T-helper 1 cell treated with Interleukin-12 subunit alpha and Interleukin-12 subunit beta and Interleukin-4 antibody, amounts not matched to agents 30 μg/mL and 1 μg/mL, for 36 hours (primary cell): ENCODE measurements at regions not wholly inside any gene's neighbourhood (a gene's known extent, or its start where the extent isn't known, plus 50 kb on each side); places are given as distances from the start of the nearest gene placed in this dataset.
"Not testable (repeated sequence)": the region's sequence is repeated elsewhere in the genome, so short reads cannot be mapped to it uniquely, and the experiment has no call there.

ENCODE experiments used
- H3K27ac Mint-ChIP-seq: one replicate; pipeline ENCODE4 v1.8.0; 2021; ENCODE audit warnings: mild to moderate bottlenecking, mixed read lengths
- H3K27me3 Mint-ChIP-seq: one replicate; pipeline ENCODE4 v1.8.0; 2021; ENCODE audit warnings: low read depth, mixed read lengths
- H3K36me3 Mint-ChIP-seq: one replicate; pipeline ENCODE4 v1.8.0; 2021; ENCODE audit warnings: low read depth, mixed read lengths
- H3K4me1 Mint-ChIP-seq: one replicate; pipeline ENCODE4 v1.8.0; 2021; ENCODE audit warnings: low read depth, mixed read lengths
- H3K4me3 Mint-ChIP-seq: one replicate; pipeline ENCODE4 v1.8.0; 2021; ENCODE audit warnings: mild to moderate bottlenecking, moderate library complexity, mixed read lengths
- H3K9me3 Mint-ChIP-seq: one replicate; pipeline ENCODE4 v1.8.0; 2021; ENCODE audit warnings: mixed read lengths

- Mint-ChIP-seq H3K4me3 (no peak overlapping the region), H3K9me3 (no peaks in the 10 kb centered on the region), H3K4me1 (no peaks in the 10 kb centered on the region), H3K27ac (no peak overlapping the region), H3K36me3 (no peaks in the 10 kb centered on the region), H3K27me3 (no peaks in the 10 kb centered on the region)
Measured at GRCh38 chr4:23441530-23442069, 448.2 kb downstream of the PPARGC1A start.

GRCh38 chr4:23438764-23439163 lies 451.1 kb downstream of the PPARGC1A start:
- H3K4me1 Mint-ChIP-seq, result no peaks in the 10 kb centered on the region
- no peaks in the 10 kb centered on the region for H3K36me3 Mint-ChIP-seq
- no peaks in the 10 kb centered on the region for H3K9me3 Mint-ChIP-seq
- H3K4me3 Mint-ChIP-seq, result no peak overlapping the region
- H3K27me3 Mint-ChIP-seq, result no peaks in the 10 kb centered on the region
- no peak overlapping the region for H3K27ac Mint-ChIP-seq

- no peaks in the 10 kb centered on the region for H3K27me3 Mint-ChIP-seq
- no peak overlapping the region for H3K4me3 Mint-ChIP-seq
- H3K9me3 Mint-ChIP-seq, result no peaks in the 10 kb centered on the region
- no peaks in the 10 kb centered on the region for H3K36me3 Mint-ChIP-seq
- H3K27ac Mint-ChIP-seq, result no peak overlapping the region
- no peaks in the 10 kb centered on the region for H3K4me1 Mint-ChIP-seq
Measured at GRCh38 chr4:23429497-23429896, 460.4 kb downstream of the PPARGC1A start.

- Mint-ChIP-seq H3K36me3 (no peaks in the 10 kb centered on the region), H3K4me1 (no peaks in the 10 kb centered on the region), H3K9me3 (no peaks in the 10 kb centered on the region), H3K27me3 (no peaks in the 10 kb centered on the region), H3K4me3 (no peak overlapping the region), H3K27ac (no peak overlapping the region)
Measured at GRCh38 chr4:23425570-23425969, 464.3 kb downstream of the PPARGC1A start.

- no peaks in the 10 kb centered on the region for H3K4me1 Mint-ChIP-seq
- H3K27ac Mint-ChIP-seq, result no peak overlapping the region
- H3K36me3 Mint-ChIP-seq, result no peaks in the 10 kb centered on the region
- no peak overlapping the region for H3K4me3 Mint-ChIP-seq
- H3K9me3 Mint-ChIP-seq, result no peaks in the 10 kb centered on the region
- no peaks in the 10 kb centered on the region for H3K27me3 Mint-ChIP-seq
Measured at GRCh38 chr4:23423540-23423939, 466.3 kb downstream of the PPARGC1A start.

GRCh38 chr4:23422878-23423277 lies 467.0 kb downstream of the PPARGC1A start:
- Mint-ChIP-seq H3K9me3 (no peaks in the 10 kb centered on the region), H3K4me3 (no peak overlapping the region), H3K27me3 (no peaks in the 10 kb centered on the region), H3K4me1 (no peaks in the 10 kb centered on the region), H3K36me3 (no peaks in the 10 kb centered on the region), H3K27ac (no peak overlapping the region)

GRCh38 chr4:23413631-23414030 lies 476.2 kb downstream of the PPARGC1A start:
- Mint-ChIP-seq H3K36me3 (no peaks in the 10 kb centered on the region), H3K27me3 (no peaks in the 10 kb centered on the region), H3K4me1 (no peaks in the 10 kb centered on the region), H3K9me3 (no peaks in the 10 kb centered on the region), H3K27ac (no peak overlapping the region), H3K4me3 (no peak overlapping the region)

- no peaks in the 10 kb centered on the region for H3K36me3 Mint-ChIP-seq
- no peaks in the 10 kb centered on the region for H3K4me1 Mint-ChIP-seq
- H3K9me3 Mint-ChIP-seq, result no peaks in the 10 kb centered on the region
- no peak overlapping the region for H3K27ac Mint-ChIP-seq
- no peaks in the 10 kb centered on the region for H3K27me3 Mint-ChIP-seq
- no peak overlapping the region for H3K4me3 Mint-ChIP-seq
Measured at GRCh38 chr4:23412701-23413100, 477.1 kb downstream of the PPARGC1A start.

- H3K9me3 Mint-ChIP-seq, H3K27me3 Mint-ChIP-seq, H3K36me3 Mint-ChIP-seq, H3K27ac Mint-ChIP-seq, H3K4me1 Mint-ChIP-seq, H3K4me3 Mint-ChIP-seq: not testable (repeated sequence)
Measured at GRCh38 chr4:23408913-23409312, 480.9 kb downstream of the PPARGC1A start.

GRCh38 chr4:23401572-23401971 lies 488.3 kb downstream of the PPARGC1A start:
- Mint-ChIP-seq H3K36me3 (no peaks in the 10 kb centered on the region), H3K4me3 (no peak overlapping the region), H3K4me1 (no peaks in the 10 kb centered on the region), H3K27ac (no peak overlapping the region), H3K27me3 (no peaks in the 10 kb centered on the region), H3K9me3 (peaks cover 3% of the 10 kb centered on the region)

- H3K36me3 Mint-ChIP-seq, result no peaks in the 10 kb centered on the region
Measured at GRCh38 chr4:23392860-23393458, 496.9 kb downstream of the PPARGC1A start.

GRCh38 chr4:23390246-23390645 lies 499.6 kb downstream of the PPARGC1A start:
- no peak overlapping the region for H3K4me3 Mint-ChIP-seq
- no peak overlapping the region for H3K27ac Mint-ChIP-seq
- no peaks in the 10 kb centered on the region for H3K36me3 Mint-ChIP-seq
- no peaks in the 10 kb centered on the region for H3K4me1 Mint-ChIP-seq
- no peaks in the 10 kb centered on the region for H3K9me3 Mint-ChIP-seq
- H3K27me3 Mint-ChIP-seq, result no peaks in the 10 kb centered on the region

More at GRCh38 chr4:23392860-23393458, 496.9 kb downstream of the PPARGC1A start:
- Mint-ChIP-seq H3K9me3 (no peaks in the 10 kb centered on the region), H3K4me3 (no peak overlapping the region), H3K27me3 (no peaks in the 10 kb centered on the region), H3K27ac (no peak overlapping the region), H3K4me1 (no peaks in the 10 kb centered on the region)

- Mint-ChIP-seq H3K4me1 (no peaks in the 10 kb centered on the region), H3K27ac (no peak overlapping the region), H3K4me3 (no peak overlapping the region), H3K9me3 (no peaks in the 10 kb centered on the region), H3K27me3 (no peaks in the 10 kb centered on the region), H3K36me3 (no peaks in the 10 kb centered on the region)
Measured at GRCh38 chr4:23388699-23389395, 501.0 kb downstream of the PPARGC1A start.

GRCh38 chr4:23388255-23388654 lies 501.6 kb downstream of the PPARGC1A start:
- Mint-ChIP-seq H3K9me3 (no peaks in the 10 kb centered on the region), H3K36me3 (no peaks in the 10 kb centered on the region), H3K4me1 (no peaks in the 10 kb centered on the region), H3K27ac (no peak overlapping the region), H3K27me3 (no peaks in the 10 kb centered on the region), H3K4me3 (no peak overlapping the region)

- no peaks in the 10 kb centered on the region for H3K27me3 Mint-ChIP-seq
- no peak overlapping the region for H3K27ac Mint-ChIP-seq
- no peaks in the 10 kb centered on the region for H3K36me3 Mint-ChIP-seq
- no peak overlapping the region for H3K4me3 Mint-ChIP-seq
- H3K4me1 Mint-ChIP-seq, result no peaks in the 10 kb centered on the region
- no peaks in the 10 kb centered on the region for H3K9me3 Mint-ChIP-seq
Measured at GRCh38 chr4:23384741-23385140, 505.1 kb downstream of the PPARGC1A start.
